ENCODE measurements at regions not wholly inside any gene's neighbourhood (a gene's known extent, or its start where the extent isn't known, plus 50 kb on each side); places are given as distances from the start of the nearest gene placed in this dataset.

DNA sequence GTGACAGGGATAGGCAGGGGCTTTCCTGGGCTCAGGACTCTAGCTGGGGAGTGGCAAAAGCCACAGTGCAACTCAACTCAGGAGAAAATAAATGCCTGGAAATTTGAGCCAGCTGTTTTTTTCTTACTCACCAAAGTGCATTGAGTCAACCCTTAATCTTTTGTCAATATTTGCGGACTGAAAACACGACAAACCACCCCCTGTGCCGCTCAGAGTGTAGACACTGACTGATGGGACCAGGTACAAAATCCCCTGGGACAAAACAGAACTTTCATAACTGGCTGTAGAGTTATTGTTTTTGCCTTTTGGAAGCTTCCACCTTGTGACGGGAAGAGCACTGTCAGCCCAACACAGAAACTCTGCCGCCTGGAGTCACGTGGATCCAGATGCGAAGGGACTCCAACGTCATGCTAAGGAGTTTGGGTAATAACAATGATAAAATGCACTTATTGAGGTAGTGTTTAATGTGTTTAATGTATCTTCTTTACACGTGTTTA, 164.6 kb downstream of the PLPP3 start:
- Mint-ChIP-seq H3K27me3 (ENCODE audit: low read depth) (no peaks in the 10 kb centered on the region), H3K4me3 (no peak overlapping the region), H3K9me3 (no peaks in the 10 kb centered on the region), H3K36me3 (no peaks in the 10 kb centered on the region), H3K4me1 (peaks cover 36% of the 10 kb centered on the region), H3K27ac (no peak overlapping the region)
- no peak for ATAC-seq
- DNase-seq (ENCODE audit: low spot score): no peak
- TF ChIP-seq ATF2 (CRISPR knock-in tag; IDR thresholded peaks at IDR 0.05; ENCODE audit: borderline replicate concordance, low read depth): no peak
- ChIA-PET POLR2A (no interaction called here), CTCF (interaction anchor here (1.4 kb wide), 1 partner anchor 10 kb away, joined by 4 read pairs; no protein-coding TSS in a partner anchor)

DNA sequence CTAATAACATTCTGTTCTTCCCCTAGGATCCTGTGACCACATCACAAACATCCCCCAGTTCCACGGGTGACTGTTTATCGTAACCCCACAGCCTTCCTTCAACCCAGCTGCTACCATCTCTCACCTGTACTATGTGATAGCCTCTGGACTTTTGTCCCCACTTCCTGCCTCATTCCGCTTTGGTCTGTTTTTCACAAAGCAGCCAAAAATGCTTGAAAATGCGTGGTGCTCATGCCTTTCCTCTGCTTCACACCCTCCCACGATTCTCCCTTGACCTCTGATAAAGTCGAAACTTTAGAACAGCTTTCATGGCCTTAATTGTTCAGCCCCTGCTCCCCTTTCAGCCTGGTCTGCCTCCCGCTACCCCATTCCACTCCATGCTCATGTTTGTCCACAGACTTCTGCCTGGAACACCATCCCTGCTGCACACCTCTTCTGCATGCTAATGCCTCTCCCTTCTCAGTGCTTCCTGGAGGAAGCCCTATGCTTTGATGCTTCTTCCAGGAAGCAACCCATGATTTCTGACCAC, 165.6 kb downstream of the PLPP3 start:
- TF ChIP-seq, protein P1, sequence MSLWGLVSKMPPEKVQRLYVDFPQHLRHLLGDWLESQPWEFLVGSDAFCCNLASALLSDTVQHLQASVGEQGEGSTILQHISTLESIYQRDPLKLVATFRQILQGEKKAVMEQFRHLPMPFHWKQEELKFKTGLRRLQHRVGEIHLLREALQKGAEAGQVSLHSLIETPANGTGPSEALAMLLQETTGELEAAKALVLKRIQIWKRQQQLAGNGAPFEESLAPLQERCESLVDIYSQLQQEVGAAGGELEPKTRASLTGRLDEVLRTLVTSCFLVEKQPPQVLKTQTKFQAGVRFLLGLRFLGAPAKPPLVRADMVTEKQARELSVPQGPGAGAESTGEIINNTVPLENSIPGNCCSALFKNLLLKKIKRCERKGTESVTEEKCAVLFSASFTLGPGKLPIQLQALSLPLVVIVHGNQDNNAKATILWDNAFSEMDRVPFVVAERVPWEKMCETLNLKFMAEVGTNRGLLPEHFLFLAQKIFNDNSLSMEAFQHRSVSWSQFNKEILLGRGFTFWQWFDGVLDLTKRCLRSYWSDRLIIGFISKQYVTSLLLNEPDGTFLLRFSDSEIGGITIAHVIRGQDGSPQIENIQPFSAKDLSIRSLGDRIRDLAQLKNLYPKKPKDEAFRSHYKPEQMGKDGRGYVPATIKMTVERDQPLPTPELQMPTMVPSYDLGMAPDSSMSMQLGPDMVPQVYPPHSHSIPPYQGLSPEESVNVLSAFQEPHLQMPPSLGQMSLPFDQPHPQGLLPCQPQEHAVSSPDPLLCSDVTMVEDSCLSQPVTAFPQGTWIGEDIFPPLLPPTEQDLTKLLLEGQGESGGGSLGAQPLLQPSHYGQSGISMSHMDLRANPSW (CRISPR knock-in tag; conservative IDR thresholded peaks at IDR 0.05; ENCODE audit: low read depth): no peak
- TF ChIP-seq CBFB (CRISPR knock-in tag; IDR thresholded peaks at IDR 0.05; ENCODE audit: low read depth): no peak
- no peak for TF ChIP-seq NR2C2 (CRISPR knock-in tag; IDR thresholded peaks at IDR 0.05)
- TF ChIP-seq, protein P2, sequence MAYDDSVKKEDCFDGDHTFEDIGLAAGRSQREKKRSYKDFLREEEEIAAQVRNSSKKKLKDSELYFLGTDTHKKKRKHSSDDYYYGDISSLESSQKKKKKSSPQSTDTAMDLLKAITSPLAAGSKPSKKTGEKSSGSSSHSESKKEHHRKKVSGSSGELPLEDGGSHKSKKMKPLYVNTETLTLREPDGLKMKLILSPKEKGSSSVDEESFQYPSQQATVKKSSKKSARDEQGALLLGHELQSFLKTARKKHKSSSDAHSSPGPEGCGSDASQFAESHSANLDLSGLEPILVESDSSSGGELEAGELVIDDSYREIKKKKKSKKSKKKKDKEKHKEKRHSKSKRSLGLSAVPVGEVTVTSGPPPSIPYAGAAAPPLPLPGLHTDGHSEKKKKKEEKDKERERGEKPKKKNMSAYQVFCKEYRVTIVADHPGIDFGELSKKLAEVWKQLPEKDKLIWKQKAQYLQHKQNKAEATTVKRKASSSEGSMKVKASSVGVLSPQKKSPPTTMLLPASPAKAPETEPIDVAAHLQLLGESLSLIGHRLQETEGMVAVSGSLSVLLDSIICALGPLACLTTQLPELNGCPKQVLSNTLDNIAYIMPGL (CRISPR knock-in tag; IDR thresholded peaks at IDR 0.05): no peak
- H3K9me3 Mint-ChIP-seq: no peaks in the 10 kb centered on the region
- no peaks in the 10 kb centered on the region for H3K27me3 Mint-ChIP-seq (ENCODE audit: low read depth)
- POLR2A ChIA-PET: no interaction called here
- no peak overlapping the region for H3K4me3 Mint-ChIP-seq
- no peak overlapping the region for H3K27ac Mint-ChIP-seq
- ATAC-seq: no peak
- peaks cover 43% of the 10 kb centered on the region for H3K4me1 Mint-ChIP-seq
- CTCF ChIA-PET: no interaction called here
- H3K36me3 Mint-ChIP-seq: no peaks in the 10 kb centered on the region
- DNase-seq (ENCODE audit: low spot score): no peak

DNA sequence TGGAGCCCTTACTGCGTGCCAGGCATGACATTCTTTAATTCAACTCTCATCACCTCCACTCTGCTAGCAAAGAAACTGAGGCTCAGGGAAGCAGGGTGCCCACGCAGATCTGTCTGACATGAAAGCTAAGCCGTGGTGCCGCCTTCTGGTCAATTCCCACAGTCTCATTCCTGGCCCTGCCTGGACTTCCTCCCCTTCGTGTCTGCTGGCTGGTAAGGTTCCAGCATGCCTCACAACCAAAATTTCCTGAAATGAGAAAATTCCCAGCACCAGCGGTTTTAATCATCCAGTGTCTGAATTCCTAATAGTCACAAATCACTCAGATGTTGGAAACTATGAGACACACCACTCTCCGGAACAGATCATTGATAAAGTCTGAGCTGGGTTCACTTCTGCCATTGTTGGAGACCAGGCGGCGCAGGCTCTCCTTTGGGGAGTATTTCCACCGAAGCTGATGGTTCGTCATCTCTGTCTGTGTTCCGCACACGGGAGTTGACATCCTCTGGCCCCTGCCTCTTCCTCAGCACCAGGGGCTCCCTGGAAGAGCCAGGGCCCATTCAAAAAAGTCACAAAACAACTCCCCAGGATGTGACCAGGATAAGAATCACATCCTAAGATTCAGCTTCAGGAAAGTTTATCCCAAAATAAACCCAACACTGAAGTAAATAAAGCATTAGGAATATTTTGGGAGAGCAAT, 167.7 kb downstream of the PLPP3 start:
- H3K4me3 Mint-ChIP-seq: no peak overlapping the region
- H3K4me1 Mint-ChIP-seq: peaks cover 43% of the 10 kb centered on the region
- H3K36me3 Mint-ChIP-seq: no peaks in the 10 kb centered on the region
- H3K9me3 Mint-ChIP-seq: no peaks in the 10 kb centered on the region
- no peaks in the 10 kb centered on the region for H3K27me3 Mint-ChIP-seq (ENCODE audit: low read depth)
- DNase-seq (ENCODE audit: low spot score) (no peak), ATAC-seq (no peak)
- ChIA-PET CTCF (interaction anchor here (1.2 kb wide), 1 partner anchor 173 kb away, joined by 3 read pairs; no protein-coding TSS in a partner anchor), POLR2A (no interaction called here)
- H3K27ac Mint-ChIP-seq: no peak overlapping the region
- TF ChIP-seq ATF6 (CRISPR knock-in tag; IDR thresholded peaks at IDR 0.05): no peak
- TF ChIP-seq JUN (CRISPR knock-in tag; IDR thresholded peaks at IDR 0.05): no peak
- TF ChIP-seq, protein P3, sequence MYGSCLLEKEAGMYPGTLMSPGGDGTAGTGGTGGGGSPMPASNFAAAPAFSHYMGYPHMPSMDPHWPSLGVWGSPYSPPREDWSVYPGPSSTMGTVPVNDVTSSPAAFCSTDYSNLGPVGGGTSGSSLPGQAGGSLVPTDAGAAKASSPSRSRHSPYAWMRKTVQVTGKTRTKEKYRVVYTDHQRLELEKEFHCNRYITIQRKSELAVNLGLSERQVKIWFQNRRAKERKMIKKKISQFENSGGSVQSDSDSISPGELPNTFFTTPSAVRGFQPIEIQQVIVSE (CRISPR knock-in tag; IDR thresholded peaks at IDR 0.05; ENCODE audit: borderline replicate concordance): no peak
- no peak for TF ChIP-seq E2F5 (CRISPR knock-in tag; IDR thresholded peaks at IDR 0.05)
- TF ChIP-seq, protein P4, sequence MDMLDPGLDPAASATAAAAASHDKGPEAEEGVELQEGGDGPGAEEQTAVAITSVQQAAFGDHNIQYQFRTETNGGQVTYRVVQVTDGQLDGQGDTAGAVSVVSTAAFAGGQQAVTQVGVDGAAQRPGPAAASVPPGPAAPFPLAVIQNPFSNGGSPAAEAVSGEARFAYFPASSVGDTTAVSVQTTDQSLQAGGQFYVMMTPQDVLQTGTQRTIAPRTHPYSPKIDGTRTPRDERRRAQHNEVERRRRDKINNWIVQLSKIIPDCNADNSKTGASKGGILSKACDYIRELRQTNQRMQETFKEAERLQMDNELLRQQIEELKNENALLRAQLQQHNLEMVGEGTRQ (CRISPR knock-in tag; IDR thresholded peaks at IDR 0.05): no peak
- no peak for TF ChIP-seq NR1H2 (CRISPR knock-in tag; IDR thresholded peaks at IDR 0.05)
- TF ChIP-seq ZNF425 (CRISPR knock-in tag; conservative IDR thresholded peaks at IDR 0.05): no peak
- TF ChIP-seq CBFB (CRISPR knock-in tag; IDR thresholded peaks at IDR 0.05; ENCODE audit: low read depth): no peak
- no peak for TF ChIP-seq RORB (CRISPR knock-in tag; IDR thresholded peaks at IDR 0.05)
- no peak for TF ChIP-seq CTCF (IDR thresholded peaks at IDR 0.05)
